ENCODE measurements at regions not wholly inside any gene's neighbourhood (a gene's known extent, or its start where the extent isn't known, plus 50 kb on each side); places are given as distances from the start of the nearest gene placed in this dataset.
A peak's percentile ranks its signal among the peaks of the same experiment; 100 is the strongest.

DNA sequence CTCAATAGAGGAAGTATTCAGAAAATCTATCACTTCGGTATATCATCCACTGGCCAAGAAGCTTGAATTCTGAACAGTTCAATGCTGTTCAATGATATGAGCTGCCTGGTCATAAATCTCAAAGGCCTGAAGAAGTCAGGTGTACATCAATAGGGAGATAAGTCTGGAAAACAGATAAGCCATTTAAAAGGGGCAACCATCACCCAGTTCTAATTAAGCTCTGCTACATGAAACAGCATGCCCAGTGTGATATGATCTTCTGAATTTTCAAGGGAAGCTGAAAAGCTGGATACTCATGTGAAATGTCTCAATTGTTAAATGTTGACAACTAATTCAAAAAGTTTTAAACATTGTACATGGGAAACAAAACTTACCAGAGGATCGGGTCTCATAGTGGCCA is 2020.7 kb upstream of the WWC1 start:
- H3K79me2 ChIP-seq (replicated peaks; ENCODE audit: insufficient read depth, low read length) = no peaks in the 10 kb centered on the region
- no peaks in the 10 kb centered on the region for H3F3A ChIP-seq (ENCODE audit: insufficient read depth, low read length, poor library complexity, severe bottlenecking)
- TF ChIP-seq, protein P1, sequence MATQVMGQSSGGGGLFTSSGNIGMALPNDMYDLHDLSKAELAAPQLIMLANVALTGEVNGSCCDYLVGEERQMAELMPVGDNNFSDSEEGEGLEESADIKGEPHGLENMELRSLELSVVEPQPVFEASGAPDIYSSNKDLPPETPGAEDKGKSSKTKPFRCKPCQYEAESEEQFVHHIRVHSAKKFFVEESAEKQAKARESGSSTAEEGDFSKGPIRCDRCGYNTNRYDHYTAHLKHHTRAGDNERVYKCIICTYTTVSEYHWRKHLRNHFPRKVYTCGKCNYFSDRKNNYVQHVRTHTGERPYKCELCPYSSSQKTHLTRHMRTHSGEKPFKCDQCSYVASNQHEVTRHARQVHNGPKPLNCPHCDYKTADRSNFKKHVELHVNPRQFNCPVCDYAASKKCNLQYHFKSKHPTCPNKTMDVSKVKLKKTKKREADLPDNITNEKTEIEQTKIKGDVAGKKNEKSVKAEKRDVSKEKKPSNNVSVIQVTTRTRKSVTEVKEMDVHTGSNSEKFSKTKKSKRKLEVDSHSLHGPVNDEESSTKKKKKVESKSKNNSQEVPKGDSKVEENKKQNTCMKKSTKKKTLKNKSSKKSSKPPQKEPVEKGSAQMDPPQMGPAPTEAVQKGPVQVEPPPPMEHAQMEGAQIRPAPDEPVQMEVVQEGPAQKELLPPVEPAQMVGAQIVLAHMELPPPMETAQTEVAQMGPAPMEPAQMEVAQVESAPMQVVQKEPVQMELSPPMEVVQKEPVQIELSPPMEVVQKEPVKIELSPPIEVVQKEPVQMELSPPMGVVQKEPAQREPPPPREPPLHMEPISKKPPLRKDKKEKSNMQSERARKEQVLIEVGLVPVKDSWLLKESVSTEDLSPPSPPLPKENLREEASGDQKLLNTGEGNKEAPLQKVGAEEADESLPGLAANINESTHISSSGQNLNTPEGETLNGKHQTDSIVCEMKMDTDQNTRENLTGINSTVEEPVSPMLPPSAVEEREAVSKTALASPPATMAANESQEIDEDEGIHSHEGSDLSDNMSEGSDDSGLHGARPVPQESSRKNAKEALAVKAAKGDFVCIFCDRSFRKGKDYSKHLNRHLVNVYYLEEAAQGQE (IDR thresholded peaks at IDR 0.05; ENCODE audit: borderline replicate concordance) = no peak
- no peak for TF ChIP-seq SMC3 (conservative IDR thresholded peaks at IDR 0.05; ENCODE audit: poor library complexity)
- no peak for TF ChIP-seq RAD21 (conservative IDR thresholded peaks at IDR 0.05)
- no peak for TF ChIP-seq EZH2 (IDR thresholded peaks at IDR 0.05; ENCODE audit: borderline replicate concordance, insufficient read depth, low read length, poor library complexity, severe bottlenecking)
- no peak for TF ChIP-seq EP300 (conservative IDR thresholded peaks at IDR 0.05; ENCODE audit: poor library complexity, severe bottlenecking)
- no peak for TF ChIP-seq MXI1 (conservative IDR thresholded peaks at IDR 0.05; ENCODE audit: poor library complexity, severe bottlenecking)
- no peak for TF ChIP-seq TAF1 (IDR thresholded peaks at IDR 0.05; ENCODE audit: low read depth)
- no peak for TF ChIP-seq POLR2AphosphoS5 (IDR thresholded peaks at IDR 0.05)
- TF ChIP-seq, protein P2, sequence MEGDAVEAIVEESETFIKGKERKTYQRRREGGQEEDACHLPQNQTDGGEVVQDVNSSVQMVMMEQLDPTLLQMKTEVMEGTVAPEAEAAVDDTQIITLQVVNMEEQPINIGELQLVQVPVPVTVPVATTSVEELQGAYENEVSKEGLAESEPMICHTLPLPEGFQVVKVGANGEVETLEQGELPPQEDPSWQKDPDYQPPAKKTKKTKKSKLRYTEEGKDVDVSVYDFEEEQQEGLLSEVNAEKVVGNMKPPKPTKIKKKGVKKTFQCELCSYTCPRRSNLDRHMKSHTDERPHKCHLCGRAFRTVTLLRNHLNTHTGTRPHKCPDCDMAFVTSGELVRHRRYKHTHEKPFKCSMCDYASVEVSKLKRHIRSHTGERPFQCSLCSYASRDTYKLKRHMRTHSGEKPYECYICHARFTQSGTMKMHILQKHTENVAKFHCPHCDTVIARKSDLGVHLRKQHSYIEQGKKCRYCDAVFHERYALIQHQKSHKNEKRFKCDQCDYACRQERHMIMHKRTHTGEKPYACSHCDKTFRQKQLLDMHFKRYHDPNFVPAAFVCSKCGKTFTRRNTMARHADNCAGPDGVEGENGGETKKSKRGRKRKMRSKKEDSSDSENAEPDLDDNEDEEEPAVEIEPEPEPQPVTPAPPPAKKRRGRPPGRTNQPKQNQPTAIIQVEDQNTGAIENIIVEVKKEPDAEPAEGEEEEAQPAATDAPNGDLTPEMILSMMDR (IDR thresholded peaks at IDR 0.05; ENCODE audit: poor library complexity, severe bottlenecking) = no peak

DNA sequence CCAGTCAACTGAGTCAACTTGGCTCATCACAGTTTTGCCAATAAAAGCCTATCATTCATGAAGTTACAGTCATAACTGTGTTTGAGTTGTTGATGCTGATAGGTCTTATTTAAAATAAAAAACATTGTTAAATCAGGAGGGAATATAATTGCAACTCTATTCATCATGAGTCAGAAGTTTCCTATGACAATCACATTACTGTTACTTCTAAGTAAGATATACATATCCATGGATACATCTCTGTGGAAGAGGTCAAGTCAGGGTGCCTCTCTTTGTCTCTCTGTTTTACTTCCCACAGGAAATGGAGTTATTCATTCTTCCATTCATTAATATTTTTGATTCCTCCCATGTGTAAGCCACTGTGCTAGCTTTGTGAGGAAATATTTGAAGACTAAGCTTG is 2015.4 kb upstream of the WWC1 start:
- H3K79me2 ChIP-seq (replicated peaks; ENCODE audit: insufficient read depth, low read length) = no peaks in the 10 kb centered on the region

More for the DNA sequence above, 2020.7 kb upstream of the WWC1 start:
- Histone ChIP-seq H3K27ac (ENCODE audit: low read length) (peak overlapping the region; percentile 5), H3K9me2 (ENCODE audit: insufficient read depth, low read length) (no peaks in the 10 kb centered on the region), H2AFZ (ENCODE audit: low read depth, low read length) (no peak overlapping the region), H3K36me3 (ENCODE audit: insufficient read depth, low read length) (no peaks in the 10 kb centered on the region), H3K9ac (ENCODE audit: low read length) (no peak overlapping the region), H3K4me2 (ENCODE audit: low read length) (no peak overlapping the region), H3K9me3 (ENCODE audit: low read length) (no peaks in the 10 kb centered on the region), H3K4me3 (ENCODE audit: low read length) (no peak overlapping the region), H4K20me1 (ENCODE audit: insufficient read depth) (no peaks in the 10 kb centered on the region), H3K27me3 (ENCODE audit: insufficient read depth, low read depth, low read length) (no peaks in the 10 kb centered on the region)

More for the DNA sequence above, 2015.4 kb upstream of the WWC1 start:
- Histone ChIP-seq H3F3A (ENCODE audit: insufficient read depth, low read length, poor library complexity, severe bottlenecking) (no peaks in the 10 kb centered on the region), H3K9ac (ENCODE audit: low read length) (no peak overlapping the region), H3K4me2 (ENCODE audit: low read length) (no peak overlapping the region), H3K36me3 (ENCODE audit: insufficient read depth, low read length) (no peaks in the 10 kb centered on the region), H2AFZ (ENCODE audit: low read depth, low read length) (no peak overlapping the region), H3K27me3 (ENCODE audit: insufficient read depth, low read depth, low read length) (no peaks in the 10 kb centered on the region), H4K20me1 (ENCODE audit: insufficient read depth) (no peaks in the 10 kb centered on the region), H3K4me3 (ENCODE audit: low read length) (no peak overlapping the region), H3K27ac (ENCODE audit: low read length) (no peak overlapping the region), H3K9me2 (ENCODE audit: insufficient read depth, low read length) (no peaks in the 10 kb centered on the region), H3K9me3 (ENCODE audit: low read length) (no peaks in the 10 kb centered on the region)
- TF ChIP-seq, protein P2 (IDR thresholded peaks at IDR 0.05; ENCODE audit: poor library complexity, severe bottlenecking) = no peak
- TF ChIP-seq, protein P1 (IDR thresholded peaks at IDR 0.05; ENCODE audit: borderline replicate concordance) = no peak
- TF ChIP-seq EP300 (conservative IDR thresholded peaks at IDR 0.05; ENCODE audit: poor library complexity, severe bottlenecking) = no peak
- TF ChIP-seq SMC3 (conservative IDR thresholded peaks at IDR 0.05; ENCODE audit: poor library complexity) = no peak
- TF ChIP-seq POLR2AphosphoS5 (IDR thresholded peaks at IDR 0.05) = no peak
- TF ChIP-seq RAD21 (conservative IDR thresholded peaks at IDR 0.05) = no peak
- no peak for TF ChIP-seq TAF1 (IDR thresholded peaks at IDR 0.05; ENCODE audit: low read depth)
